ENCODE measurements at regions not wholly inside any gene's neighbourhood (a gene's known extent, or its start where the extent isn't known, plus 50 kb on each side); places are given as distances from the start of the nearest gene placed in this dataset.

- Histone ChIP-seq H3K36me3 (ENCODE audit: insufficient read depth, low read length) (no peaks in the 10 kb centered on the region), H3K4me1 (ENCODE audit: insufficient read depth, low read length) (peaks cover 29% of the 10 kb centered on the region), H3K9me3 (ENCODE audit: low read length) (no peaks in the 10 kb centered on the region), H2AFZ (ENCODE audit: low read depth, low read length) (peak overlapping the region; percentile 12), H3K27me3 (ENCODE audit: insufficient read depth, low read length) (no peaks in the 10 kb centered on the region), H3K4me3 (ENCODE audit: low read length) (no peak overlapping the region)
These were observed 485.4 kb downstream of the KCNJ2 start for GRCh38 chr17:70654706-70655105.

- Histone ChIP-seq H3K4me3 (ENCODE audit: low read length) (no peak overlapping the region), H2AFZ (ENCODE audit: low read depth, low read length) (peak overlapping the region; percentile 12), H3K36me3 (ENCODE audit: insufficient read depth, low read length) (no peaks in the 10 kb centered on the region)
These were observed 486.0 kb downstream of the KCNJ2 start for GRCh38 chr17:70655176-70655958.

GRCh38 chr17:70658317-70658716 is 489.0 kb downstream of the KCNJ2 start:
- H3K4me1 ChIP-seq (ENCODE audit: insufficient read depth, low read length) = peaks cover 31% of the 10 kb centered on the region
- no peaks in the 10 kb centered on the region for H3K9me3 ChIP-seq (ENCODE audit: low read length)
- no peaks in the 10 kb centered on the region for H3K27me3 ChIP-seq (ENCODE audit: insufficient read depth, low read length)
- no peak overlapping the region for H3K4me3 ChIP-seq (ENCODE audit: low read length)
- no peaks in the 10 kb centered on the region for H3K36me3 ChIP-seq (ENCODE audit: insufficient read depth, low read length)
- no peak overlapping the region for H2AFZ ChIP-seq (ENCODE audit: low read depth, low read length)

More at GRCh38 chr17:70655176-70655958, 486.0 kb downstream of the KCNJ2 start:
- H3K4me1 ChIP-seq (ENCODE audit: insufficient read depth, low read length) = peaks cover 29% of the 10 kb centered on the region
- no peaks in the 10 kb centered on the region for H3K27me3 ChIP-seq (ENCODE audit: insufficient read depth, low read length)
- H3K9me3 ChIP-seq (ENCODE audit: low read length) = no peaks in the 10 kb centered on the region

- Histone ChIP-seq H3K4me1 (ENCODE audit: insufficient read depth, low read length) (peaks cover 28% of the 10 kb centered on the region), H3K4me3 (ENCODE audit: low read length) (no peak overlapping the region), H2AFZ (ENCODE audit: low read depth, low read length) (no peak overlapping the region), H3K27me3 (ENCODE audit: insufficient read depth, low read length) (no peaks in the 10 kb centered on the region), H3K36me3 (ENCODE audit: insufficient read depth, low read length) (no peaks in the 10 kb centered on the region), H3K9me3 (ENCODE audit: low read length) (no peaks in the 10 kb centered on the region)
These were observed 489.5 kb downstream of the KCNJ2 start for GRCh38 chr17:70658840-70659239.

- Histone ChIP-seq H2AFZ (ENCODE audit: low read depth, low read length) (no peak overlapping the region), H3K4me3 (ENCODE audit: low read length) (no peak overlapping the region), H3K4me1 (ENCODE audit: insufficient read depth, low read length) (peaks cover 6% of the 10 kb centered on the region), H3K9me3 (ENCODE audit: low read length) (no peaks in the 10 kb centered on the region), H3K27me3 (ENCODE audit: insufficient read depth, low read length) (no peaks in the 10 kb centered on the region), H3K36me3 (ENCODE audit: insufficient read depth, low read length) (no peaks in the 10 kb centered on the region)
These were observed 492.2 kb downstream of the KCNJ2 start for GRCh38 chr17:70661342-70662222.

- Histone ChIP-seq H3K4me1 (ENCODE audit: insufficient read depth, low read length) (peaks cover under 1% of the 10 kb centered on the region), H3K36me3 (ENCODE audit: insufficient read depth, low read length) (no peaks in the 10 kb centered on the region), H3K4me3 (ENCODE audit: low read length) (no peak overlapping the region), H3K27me3 (ENCODE audit: insufficient read depth, low read length) (no peaks in the 10 kb centered on the region), H2AFZ (ENCODE audit: low read depth, low read length) (no peak overlapping the region), H3K9me3 (ENCODE audit: low read length) (no peaks in the 10 kb centered on the region)
These were observed 499.1 kb downstream of the KCNJ2 start for GRCh38 chr17:70668276-70668937.

GRCh38 chr17:70668938-70669778 is 499.8 kb downstream of the KCNJ2 start:
- H3K4me3 ChIP-seq (ENCODE audit: low read length) = no peak overlapping the region

GRCh38 chr17:70674061-70674460 is 504.7 kb downstream of the KCNJ2 start:
- Histone ChIP-seq H3K27me3 (ENCODE audit: insufficient read depth, low read length) (no peaks in the 10 kb centered on the region), H2AFZ (ENCODE audit: low read depth, low read length) (no peak overlapping the region), H3K4me3 (ENCODE audit: low read length) (no peak overlapping the region), H3K36me3 (ENCODE audit: insufficient read depth, low read length) (no peaks in the 10 kb centered on the region), H3K9me3 (ENCODE audit: low read length) (no peaks in the 10 kb centered on the region), H3K4me1 (ENCODE audit: insufficient read depth, low read length) (peaks cover 6% of the 10 kb centered on the region)

More at GRCh38 chr17:70668938-70669778, 499.8 kb downstream of the KCNJ2 start:
- no peak overlapping the region for H2AFZ ChIP-seq (ENCODE audit: low read depth, low read length)
- H3K4me1 ChIP-seq (ENCODE audit: insufficient read depth, low read length) = no peaks in the 10 kb centered on the region
- no peaks in the 10 kb centered on the region for H3K27me3 ChIP-seq (ENCODE audit: insufficient read depth, low read length)
- no peaks in the 10 kb centered on the region for H3K9me3 ChIP-seq (ENCODE audit: low read length)
- H3K36me3 ChIP-seq (ENCODE audit: insufficient read depth, low read length) = no peaks in the 10 kb centered on the region

GRCh38 chr17:70675070-70675590 is 505.8 kb downstream of the KCNJ2 start:
- H3K27me3 ChIP-seq (ENCODE audit: insufficient read depth, low read length) = no peaks in the 10 kb centered on the region
- no peak overlapping the region for H3K4me3 ChIP-seq (ENCODE audit: low read length)
- no peaks in the 10 kb centered on the region for H3K9me3 ChIP-seq (ENCODE audit: low read length)
- H3K4me1 ChIP-seq (ENCODE audit: insufficient read depth, low read length) = peaks cover 6% of the 10 kb centered on the region
- H3K36me3 ChIP-seq (ENCODE audit: insufficient read depth, low read length) = no peaks in the 10 kb centered on the region
- no peak overlapping the region for H2AFZ ChIP-seq (ENCODE audit: low read depth, low read length)

GRCh38 chr17:70677783-70678647 is 508.7 kb downstream of the KCNJ2 start:
- no peak overlapping the region for H3K4me3 ChIP-seq (ENCODE audit: low read length)
- H3K4me1 ChIP-seq (ENCODE audit: insufficient read depth, low read length) = peaks cover 6% of the 10 kb centered on the region
- no peaks in the 10 kb centered on the region for H3K27me3 ChIP-seq (ENCODE audit: insufficient read depth, low read length)
- no peaks in the 10 kb centered on the region for H3K36me3 ChIP-seq (ENCODE audit: insufficient read depth, low read length)
- peak overlapping the region; percentile 26 for H2AFZ ChIP-seq (ENCODE audit: low read depth, low read length)
- no peaks in the 10 kb centered on the region for H3K9me3 ChIP-seq (ENCODE audit: low read length)

GRCh38 chr17:70678889-70679288 is 509.6 kb downstream of the KCNJ2 start:
- Histone ChIP-seq H3K36me3 (ENCODE audit: insufficient read depth, low read length) (no peaks in the 10 kb centered on the region), H3K27me3 (ENCODE audit: insufficient read depth, low read length) (no peaks in the 10 kb centered on the region), H2AFZ (ENCODE audit: low read depth, low read length) (no peak overlapping the region), H3K9me3 (ENCODE audit: low read length) (no peaks in the 10 kb centered on the region), H3K4me3 (ENCODE audit: low read length) (no peak overlapping the region), H3K4me1 (ENCODE audit: insufficient read depth, low read length) (peaks cover 12% of the 10 kb centered on the region)
